SK-N-MC (cell line): ENCODE measurements at regions not wholly inside any gene's neighbourhood (a gene's known extent, or its start where the extent isn't known, plus 50 kb on each side); places are given as distances from the start of the nearest gene placed in this dataset.

Source experiments
- EZH2 ChIP-seq: fragments of 200-600 bp; sonication (generic); IDR thresholded peaks from one replicate; pipeline ENCODE4 v1.6.1; 2017; ENCODE audit warnings: antibody characterized with exemption
- POLR2AphosphoS5 ChIP-seq: IDR thresholded peaks from 2 replicates; pipeline ENCODE4 v1.6.1; 2012; ENCODE audit warnings: mild to moderate bottlenecking, low read depth, low read length, borderline replicate concordance

GRCh38 chr4:89641367-89641687, 195.6 kb downstream of the SNCA start:
- TF ChIP-seq EZH2 (no peak), POLR2AphosphoS5 (no peak)
